ENCODE measurements at regions not wholly inside any gene's neighbourhood (a gene's known extent, or its start where the extent isn't known, plus 50 kb on each side); places are given as distances from the start of the nearest gene placed in this dataset.

DNA sequence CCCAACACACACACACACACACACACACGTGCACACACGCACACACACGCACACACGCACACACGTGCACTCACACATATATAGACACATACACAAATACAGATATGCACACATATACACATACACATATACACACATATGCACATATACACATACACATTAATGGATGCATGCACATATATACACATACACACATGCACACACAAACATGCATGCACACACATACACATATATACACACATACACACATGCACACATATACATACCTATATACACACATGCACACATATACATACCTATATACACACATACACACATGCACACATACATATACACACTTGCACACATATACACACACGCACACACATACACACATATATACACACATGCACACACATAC lies 312.4 kb upstream of the PFKP start:
- ChIA-PET POLR2A (no interaction called here), CTCF (no interaction called here)
- Mint-ChIP-seq H3K36me3 (ENCODE audit: insufficient read depth, unreplicated experiment) (no peaks in the 10 kb centered on the region), H3K4me3 (ENCODE audit: unreplicated experiment) (no peak overlapping the region), H3K4me1 (ENCODE audit: insufficient read depth, unreplicated experiment) (no peaks in the 10 kb centered on the region), H3K27me3 (ENCODE audit: insufficient read depth, unreplicated experiment) (peaks cover 59% of the 10 kb centered on the region), H3K9me3 (ENCODE audit: unreplicated experiment) (peaks cover 4% of the 10 kb centered on the region), H3K27ac (ENCODE audit: low read depth, unreplicated experiment) (no peak overlapping the region)
- intact Hi-C loops (cut with micrococcal nuclease) = no loop called here
- no TSS peak for BruUV-seq (replicated peaks)
- TF ChIP-seq, protein P1, sequence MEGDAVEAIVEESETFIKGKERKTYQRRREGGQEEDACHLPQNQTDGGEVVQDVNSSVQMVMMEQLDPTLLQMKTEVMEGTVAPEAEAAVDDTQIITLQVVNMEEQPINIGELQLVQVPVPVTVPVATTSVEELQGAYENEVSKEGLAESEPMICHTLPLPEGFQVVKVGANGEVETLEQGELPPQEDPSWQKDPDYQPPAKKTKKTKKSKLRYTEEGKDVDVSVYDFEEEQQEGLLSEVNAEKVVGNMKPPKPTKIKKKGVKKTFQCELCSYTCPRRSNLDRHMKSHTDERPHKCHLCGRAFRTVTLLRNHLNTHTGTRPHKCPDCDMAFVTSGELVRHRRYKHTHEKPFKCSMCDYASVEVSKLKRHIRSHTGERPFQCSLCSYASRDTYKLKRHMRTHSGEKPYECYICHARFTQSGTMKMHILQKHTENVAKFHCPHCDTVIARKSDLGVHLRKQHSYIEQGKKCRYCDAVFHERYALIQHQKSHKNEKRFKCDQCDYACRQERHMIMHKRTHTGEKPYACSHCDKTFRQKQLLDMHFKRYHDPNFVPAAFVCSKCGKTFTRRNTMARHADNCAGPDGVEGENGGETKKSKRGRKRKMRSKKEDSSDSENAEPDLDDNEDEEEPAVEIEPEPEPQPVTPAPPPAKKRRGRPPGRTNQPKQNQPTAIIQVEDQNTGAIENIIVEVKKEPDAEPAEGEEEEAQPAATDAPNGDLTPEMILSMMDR (IDR thresholded peaks at IDR 0.05; ENCODE audit: unreplicated experiment) = no peak
- DNase-seq (ENCODE audit: unreplicated experiment) = no peak

DNA sequence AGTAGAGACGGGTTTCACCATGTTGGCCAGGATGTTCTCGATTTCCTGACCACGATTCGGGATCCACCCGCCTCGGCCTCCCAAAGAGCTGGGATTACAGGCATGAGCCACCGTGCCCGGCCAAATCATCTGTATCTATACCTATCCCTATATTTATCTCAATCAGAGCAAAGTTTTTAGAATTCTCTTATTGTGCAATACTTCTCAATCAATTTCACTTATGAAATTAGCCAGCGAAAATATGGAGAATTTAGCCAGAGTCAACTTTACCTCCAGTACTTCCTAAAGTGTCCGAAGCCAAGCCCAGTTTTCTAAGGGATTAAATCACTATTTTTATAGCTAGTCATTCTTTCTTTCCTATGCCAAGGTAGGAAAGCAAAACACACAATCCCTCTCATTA lies 319.1 kb upstream of the PFKP start:
- POLR2A ChIA-PET = no interaction called here
- Mint-ChIP-seq H3K27ac (ENCODE audit: low read depth, unreplicated experiment) (no peak overlapping the region), H3K36me3 (ENCODE audit: insufficient read depth, unreplicated experiment) (no peaks in the 10 kb centered on the region), H3K4me3 (ENCODE audit: unreplicated experiment) (no peak overlapping the region), H3K27me3 (ENCODE audit: insufficient read depth, unreplicated experiment) (peaks cover 60% of the 10 kb centered on the region), H3K4me1 (ENCODE audit: insufficient read depth, unreplicated experiment) (peaks cover 5% of the 10 kb centered on the region), H3K9me3 (ENCODE audit: unreplicated experiment) (no peaks in the 10 kb centered on the region)
- CTCF ChIA-PET = no interaction called here
- DNase-seq (ENCODE audit: unreplicated experiment) = no peak
- intact Hi-C loops (cut with micrococcal nuclease) = no loop called here
- no TSS peak for BruUV-seq (replicated peaks)
- TF ChIP-seq, protein P1 (IDR thresholded peaks at IDR 0.05; ENCODE audit: unreplicated experiment) = no peak

DNA sequence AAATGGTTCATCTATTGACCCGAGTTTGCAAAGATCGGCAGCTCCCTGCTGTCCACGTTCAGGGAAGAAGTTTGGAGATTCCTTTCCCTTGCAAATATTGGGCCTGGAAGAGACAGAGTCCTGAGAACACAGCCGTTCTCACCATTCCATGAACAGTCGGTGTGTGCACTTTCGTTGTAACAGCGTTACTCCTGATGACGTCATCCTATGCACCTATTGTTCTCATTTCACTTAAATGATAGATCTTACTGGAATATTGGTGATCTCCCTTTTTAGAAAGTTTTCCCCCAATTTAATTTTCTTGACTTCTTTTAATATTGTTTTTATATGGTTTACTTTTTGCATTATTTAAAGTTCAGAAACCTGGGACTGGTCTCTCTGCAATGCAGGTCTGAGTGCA lies 320.7 kb upstream of the PFKP start:
- intact Hi-C loops (cut with micrococcal nuclease) = no loop called here
- H3K27me3 Mint-ChIP-seq (ENCODE audit: insufficient read depth, unreplicated experiment) = peaks cover 54% of the 10 kb centered on the region
- ChIA-PET CTCF (no interaction called here), POLR2A (no interaction called here)
- no peak for DNase-seq (ENCODE audit: unreplicated experiment)
- H3K27ac Mint-ChIP-seq (ENCODE audit: low read depth, unreplicated experiment) = no peak overlapping the region
- TF ChIP-seq, protein P1 (IDR thresholded peaks at IDR 0.05; ENCODE audit: unreplicated experiment) = no peak
- BruUV-seq (replicated peaks) = no TSS peak
- H3K9me3 Mint-ChIP-seq (ENCODE audit: unreplicated experiment) = no peaks in the 10 kb centered on the region
- no peaks in the 10 kb centered on the region for H3K36me3 Mint-ChIP-seq (ENCODE audit: insufficient read depth, unreplicated experiment)
- peaks cover 5% of the 10 kb centered on the region for H3K4me1 Mint-ChIP-seq (ENCODE audit: insufficient read depth, unreplicated experiment)
- H3K4me3 Mint-ChIP-seq (ENCODE audit: unreplicated experiment) = no peak overlapping the region

DNA sequence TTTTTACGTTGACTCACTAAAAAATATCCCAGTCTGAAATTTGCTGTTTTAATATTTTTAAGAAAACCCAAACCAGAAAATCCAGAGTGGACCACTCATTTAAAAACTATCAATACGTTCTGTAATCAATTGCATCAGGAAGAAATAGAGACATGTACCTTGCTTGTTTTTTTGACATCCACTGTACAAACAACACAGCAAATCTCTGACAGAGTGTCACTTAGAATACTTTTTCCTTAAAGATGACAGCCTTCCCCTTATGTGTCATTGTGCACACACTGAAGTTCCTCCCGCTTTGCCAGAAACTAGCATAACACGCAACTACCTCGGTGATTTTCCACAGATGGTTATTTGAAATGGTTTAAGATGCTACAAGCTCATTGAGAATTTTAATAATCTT lies 321.7 kb upstream of the PFKP start:
- Mint-ChIP-seq H3K9me3 (ENCODE audit: unreplicated experiment) (no peaks in the 10 kb centered on the region), H3K4me3 (ENCODE audit: unreplicated experiment) (no peak overlapping the region), H3K27ac (ENCODE audit: low read depth, unreplicated experiment) (no peak overlapping the region), H3K36me3 (ENCODE audit: insufficient read depth, unreplicated experiment) (no peaks in the 10 kb centered on the region), H3K27me3 (ENCODE audit: insufficient read depth, unreplicated experiment) (peaks cover 54% of the 10 kb centered on the region), H3K4me1 (ENCODE audit: insufficient read depth, unreplicated experiment) (peaks cover 5% of the 10 kb centered on the region)
- no peak for DNase-seq (ENCODE audit: unreplicated experiment)
- TF ChIP-seq, protein P1 (IDR thresholded peaks at IDR 0.05; ENCODE audit: unreplicated experiment) = no peak
- intact Hi-C loops (cut with micrococcal nuclease) = no loop called here
- BruUV-seq (replicated peaks) = no TSS peak
- CTCF ChIA-PET = interaction anchor here (0.6 to 0.7 kb wide), 2 partner anchors 106 to 903 kb away, joined by 4 to 5 read pairs; no protein-coding TSS in a partner anchor
- POLR2A ChIA-PET = no interaction called here

Data from MCF 10A (cell line).